ENCODE measurements at regions not wholly inside any gene's neighbourhood (a gene's known extent, or its start where the extent isn't known, plus 50 kb on each side); places are given as distances from the start of the nearest gene placed in this dataset.

GRCh38 chr18:75945265-75945933 is 517.9 kb upstream of the SMIM21 start:
- no peak for TF ChIP-seq CTCF (conservative IDR thresholded peaks at IDR 0.05; ENCODE audit: low read depth, low read length)
- no peak overlapping the region for H3K4me3 ChIP-seq (ENCODE audit: low read depth, low read length)
- DNase-seq (ENCODE audit: low read depth) = no peak

GRCh38 chr18:75937306-75937705 is 509.8 kb upstream of the SMIM21 start:
- no peak for DNase-seq (ENCODE audit: low read depth)
- H3K4me3 ChIP-seq (ENCODE audit: low read depth, low read length) = no peak overlapping the region
- TF ChIP-seq CTCF (conservative IDR thresholded peaks at IDR 0.05; ENCODE audit: low read depth, low read length) = no peak

GRCh38 chr18:75936862-75937261 is 509.4 kb upstream of the SMIM21 start:
- TF ChIP-seq CTCF (conservative IDR thresholded peaks at IDR 0.05; ENCODE audit: low read depth, low read length) = no peak
- no peak for DNase-seq (ENCODE audit: low read depth)
- no peak overlapping the region for H3K4me3 ChIP-seq (ENCODE audit: low read depth, low read length)

GRCh38 chr18:75931079-75931478 is 503.6 kb upstream of the SMIM21 start:
- H3K4me3 ChIP-seq (ENCODE audit: low read depth, low read length) = no peak overlapping the region
- no peak for TF ChIP-seq CTCF (conservative IDR thresholded peaks at IDR 0.05; ENCODE audit: low read depth, low read length)
- DNase-seq (ENCODE audit: low read depth) = no peak

GRCh38 chr18:75928706-75929105 is 501.2 kb upstream of the SMIM21 start:
- no peak for DNase-seq (ENCODE audit: low read depth)
- no peak for TF ChIP-seq CTCF (conservative IDR thresholded peaks at IDR 0.05; ENCODE audit: low read depth, low read length)
- no peak overlapping the region for H3K4me3 ChIP-seq (ENCODE audit: low read depth, low read length)

- H3K4me3 ChIP-seq (ENCODE audit: low read depth, low read length) = no peak overlapping the region
- no peak for DNase-seq (ENCODE audit: low read depth)
- no peak for TF ChIP-seq CTCF (conservative IDR thresholded peaks at IDR 0.05; ENCODE audit: low read depth, low read length)
These were observed 500.3 kb upstream of the SMIM21 start for GRCh38 chr18:75927791-75928190.

- no peak for DNase-seq (ENCODE audit: low read depth)
- no peak overlapping the region for H3K4me3 ChIP-seq (ENCODE audit: low read depth, low read length)
- no peak for TF ChIP-seq CTCF (conservative IDR thresholded peaks at IDR 0.05; ENCODE audit: low read depth, low read length)
These were observed 499.3 kb upstream of the SMIM21 start for GRCh38 chr18:75926811-75927210.
